Choroid plexus epithelial cell (primary cell): ENCODE measurements at regions not wholly inside any gene's neighbourhood (a gene's known extent, or its start where the extent isn't known, plus 50 kb on each side); places are given as distances from the start of the nearest gene placed in this dataset.
"Not testable (repeated sequence)": the region's sequence is repeated elsewhere in the genome, so short reads cannot be mapped to it uniquely, and the experiment has no call there.

Experiments used
- DNase-seq: peaks from one replicate; pipeline ENCODE4 v3.0.0-alpha.2; 2010; ENCODE audit warnings: low read depth
- H3K4me3 ChIP-seq: 2 replicates; pipeline ENCODE4 v1.5.1; 2011; ENCODE audit warnings: low read depth, mild to moderate bottlenecking, control low read depth, low read length, moderate library complexity
- TF ChIP-seq, protein P1 (sequence below): conservative IDR thresholded peaks from 2 replicates; pipeline ENCODE4 v1.5.1; 2011; ENCODE audit warnings: low read depth, mild to moderate bottlenecking, control low read depth, inconsistent platforms, low read length, moderate library complexity

DNA sequence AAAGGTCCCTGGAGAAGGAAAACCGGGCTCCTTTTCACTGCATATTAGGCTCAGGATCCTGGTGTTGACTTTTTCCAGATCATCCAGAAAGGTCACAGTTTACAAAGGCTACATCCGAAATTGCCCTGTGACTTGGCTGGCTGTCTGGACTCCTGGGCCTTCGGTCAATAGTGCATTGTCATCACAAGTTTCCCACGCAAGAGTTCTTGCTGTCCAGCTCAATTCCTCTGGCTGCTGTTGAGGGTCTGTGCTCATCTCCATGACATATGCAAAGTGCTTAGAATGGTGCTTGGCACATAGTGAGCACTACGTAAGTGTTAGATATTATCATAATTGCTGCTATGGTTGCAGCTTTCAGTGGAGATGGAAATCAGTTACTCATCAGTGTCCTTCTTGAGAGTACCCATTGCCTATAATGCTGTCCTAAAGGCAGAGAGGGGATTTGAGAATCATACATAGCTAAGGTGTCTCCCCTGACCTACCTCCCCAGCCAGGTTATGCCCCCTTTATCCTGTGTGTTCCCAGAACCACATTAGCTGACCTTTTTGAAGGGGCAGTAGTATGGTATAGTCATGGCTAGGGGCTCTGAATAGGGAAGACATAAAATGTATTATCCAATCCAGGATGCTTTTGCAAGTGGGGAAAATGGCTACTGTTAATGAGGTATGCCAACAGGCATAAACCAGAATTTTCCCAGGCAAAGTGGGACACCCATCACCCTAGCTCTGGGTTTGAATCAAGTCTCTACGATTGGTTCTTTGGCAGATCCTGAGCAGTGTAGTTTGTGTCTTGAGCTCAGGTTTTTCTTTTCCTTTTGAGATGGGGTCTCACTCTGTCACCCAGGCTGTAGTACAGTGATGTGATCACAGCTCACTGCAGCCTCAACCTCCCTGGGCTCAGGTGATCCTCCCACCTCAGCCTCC is 132.0 kb upstream of the CCND2 start:
- no peak for DNase-seq
- no peak overlapping the region for H3K4me3 ChIP-seq
- TF ChIP-seq, protein P1, sequence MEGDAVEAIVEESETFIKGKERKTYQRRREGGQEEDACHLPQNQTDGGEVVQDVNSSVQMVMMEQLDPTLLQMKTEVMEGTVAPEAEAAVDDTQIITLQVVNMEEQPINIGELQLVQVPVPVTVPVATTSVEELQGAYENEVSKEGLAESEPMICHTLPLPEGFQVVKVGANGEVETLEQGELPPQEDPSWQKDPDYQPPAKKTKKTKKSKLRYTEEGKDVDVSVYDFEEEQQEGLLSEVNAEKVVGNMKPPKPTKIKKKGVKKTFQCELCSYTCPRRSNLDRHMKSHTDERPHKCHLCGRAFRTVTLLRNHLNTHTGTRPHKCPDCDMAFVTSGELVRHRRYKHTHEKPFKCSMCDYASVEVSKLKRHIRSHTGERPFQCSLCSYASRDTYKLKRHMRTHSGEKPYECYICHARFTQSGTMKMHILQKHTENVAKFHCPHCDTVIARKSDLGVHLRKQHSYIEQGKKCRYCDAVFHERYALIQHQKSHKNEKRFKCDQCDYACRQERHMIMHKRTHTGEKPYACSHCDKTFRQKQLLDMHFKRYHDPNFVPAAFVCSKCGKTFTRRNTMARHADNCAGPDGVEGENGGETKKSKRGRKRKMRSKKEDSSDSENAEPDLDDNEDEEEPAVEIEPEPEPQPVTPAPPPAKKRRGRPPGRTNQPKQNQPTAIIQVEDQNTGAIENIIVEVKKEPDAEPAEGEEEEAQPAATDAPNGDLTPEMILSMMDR: no peak

DNA sequence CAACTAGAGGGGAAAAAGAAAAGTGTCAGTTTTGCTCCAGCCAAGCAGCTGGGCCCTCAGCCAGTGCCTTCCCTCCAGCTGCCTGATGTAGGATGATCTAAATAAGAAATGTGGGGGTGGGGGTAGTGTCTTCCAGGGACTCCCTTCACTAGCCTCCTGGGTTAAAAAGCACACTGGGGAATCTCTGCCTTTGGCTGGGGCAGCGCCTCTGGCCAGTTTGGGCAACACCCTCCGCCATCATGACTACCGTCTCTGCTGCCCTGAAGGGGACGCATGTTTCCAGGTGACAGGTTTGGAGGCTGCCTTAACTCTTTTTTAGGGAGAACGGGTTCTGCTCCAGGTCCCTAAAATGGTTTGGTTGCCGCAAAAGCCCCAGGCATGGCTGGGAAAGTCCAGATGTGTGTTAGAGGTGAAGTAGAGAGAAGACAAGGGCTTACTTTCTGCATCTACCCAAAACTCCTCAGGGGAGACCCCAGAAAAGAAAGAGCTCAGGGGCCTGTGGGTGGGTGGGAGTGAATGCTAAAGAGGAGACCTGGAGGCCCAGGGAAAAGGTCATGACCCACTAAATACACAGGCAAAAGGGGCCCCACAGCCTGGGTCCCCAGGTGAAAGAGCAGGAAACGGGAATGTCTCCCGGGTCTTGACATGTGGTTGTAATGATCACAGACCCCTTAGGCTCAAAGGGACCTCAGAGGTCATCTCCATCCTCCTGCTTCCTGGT is 132.8 kb upstream of the CCND2 start:
- TF ChIP-seq, protein P1: no peak
- no peak for DNase-seq
- H3K4me3 ChIP-seq: no peak overlapping the region

DNA sequence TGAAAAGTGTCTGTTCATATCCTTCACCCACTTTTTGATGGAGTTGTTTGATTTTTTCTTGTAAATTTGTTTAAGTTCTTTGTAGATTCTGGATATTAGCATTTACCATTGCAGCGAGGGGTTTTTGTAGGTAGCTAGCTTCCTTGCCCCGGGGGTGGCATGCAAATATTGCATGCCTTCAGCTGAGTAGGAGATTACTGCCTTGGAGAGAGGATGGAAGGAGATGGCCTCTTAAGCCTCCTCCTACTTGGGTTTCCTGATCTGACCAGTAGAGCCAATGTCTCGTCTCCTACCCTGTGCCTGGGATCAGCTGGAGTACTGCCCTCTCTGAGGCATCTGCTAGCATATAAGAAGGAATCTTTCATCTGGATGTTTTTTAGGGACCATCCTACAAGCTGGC is 134.4 kb upstream of the CCND2 start:
- TF ChIP-seq, protein P1: no peak
- no peak for DNase-seq
- no peak overlapping the region for H3K4me3 ChIP-seq

DNA sequence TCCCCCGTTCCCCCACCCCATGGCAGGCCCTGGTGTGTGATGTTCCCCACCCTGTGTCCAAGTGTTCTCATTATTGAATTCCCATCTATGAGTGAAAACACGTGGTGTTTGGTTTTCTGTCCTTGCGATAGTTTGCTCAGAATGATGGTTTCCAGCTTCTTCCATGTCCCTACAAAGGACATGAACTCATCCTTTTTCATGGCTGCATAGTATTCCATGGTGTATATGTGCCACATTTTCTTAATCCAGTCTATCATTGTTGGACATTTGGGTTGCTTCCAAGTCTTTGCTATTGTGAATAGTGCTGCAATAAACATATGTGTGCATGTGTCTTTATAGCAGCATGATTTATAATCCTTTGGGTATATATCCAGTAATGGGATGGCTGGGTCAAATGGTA is 135.0 kb upstream of the CCND2 start:
- DNase-seq, H3K4me3 ChIP-seq: not testable (repeated sequence)

DNA sequence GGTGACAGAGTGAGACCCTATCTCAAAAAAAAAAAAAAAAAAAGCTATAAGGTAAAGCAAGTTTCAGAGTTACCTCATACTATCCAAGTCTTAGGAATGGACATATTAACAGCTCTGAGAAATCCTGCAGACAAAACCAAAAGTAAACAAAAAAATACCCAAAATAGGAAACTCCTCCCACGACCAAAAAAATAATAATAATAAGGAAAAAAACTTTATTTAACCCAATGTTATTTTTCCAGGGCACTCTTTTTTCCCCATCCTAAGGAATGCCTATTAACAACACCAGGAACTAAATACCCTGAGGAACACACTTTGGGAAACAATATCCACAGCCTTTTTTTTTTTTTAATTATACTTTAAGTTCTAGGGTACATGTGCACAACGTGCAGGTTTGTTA is 135.5 kb upstream of the CCND2 start:
- H3K4me3 ChIP-seq: no peak overlapping the region

DNA sequence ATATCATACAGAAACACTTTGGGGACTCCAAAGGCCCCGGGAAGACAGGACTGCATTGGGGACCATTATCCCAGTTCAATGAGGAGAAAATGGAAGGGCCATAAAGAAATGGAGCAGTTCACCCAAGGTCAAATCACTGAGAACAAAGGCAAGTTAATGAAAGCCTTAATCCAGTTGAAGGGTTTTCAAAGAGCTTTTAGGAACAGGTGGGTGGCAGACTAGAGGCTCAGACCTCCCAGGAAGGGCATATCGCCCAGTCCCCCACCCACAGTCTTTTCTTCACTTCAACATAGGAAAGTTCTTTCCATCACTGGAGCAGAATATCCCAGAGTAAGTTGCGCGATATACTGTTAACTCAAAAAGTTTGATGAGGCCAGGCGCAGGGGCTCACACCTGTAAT is 136.1 kb upstream of the CCND2 start:
- TF ChIP-seq, protein P1: no peak
- no peak overlapping the region for H3K4me3 ChIP-seq
- DNase-seq: no peak

More for the DNA sequence above, 135.5 kb upstream of the CCND2 start:
- no peak for DNase-seq
- TF ChIP-seq, protein P1: no peak

DNA sequence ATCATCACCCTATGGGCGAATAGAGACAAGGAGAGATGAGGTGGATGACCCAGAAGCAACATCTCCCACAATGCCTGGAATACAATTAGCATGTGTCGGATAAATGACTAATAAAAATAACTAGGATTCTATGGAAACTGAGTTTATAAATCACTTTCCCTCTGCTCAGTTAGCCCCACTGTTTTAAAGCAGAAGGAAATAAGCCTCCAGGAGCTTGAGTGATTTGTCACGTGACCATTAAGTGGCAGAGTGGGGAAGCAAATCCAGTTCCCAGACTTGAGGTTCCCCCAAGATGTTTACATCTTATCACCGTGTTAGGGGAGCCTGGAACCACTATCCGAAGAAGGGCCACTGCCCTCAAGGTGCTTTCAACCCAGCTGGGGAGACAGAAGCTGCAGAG is 136.5 kb upstream of the CCND2 start:
- TF ChIP-seq, protein P1: no peak
- DNase-seq: no peak
- no peak overlapping the region for H3K4me3 ChIP-seq
